ENCODE measurements at regions not wholly inside any gene's neighbourhood (a gene's known extent, or its start where the extent isn't known, plus 50 kb on each side); places are given as distances from the start of the nearest gene placed in this dataset.

DNA sequence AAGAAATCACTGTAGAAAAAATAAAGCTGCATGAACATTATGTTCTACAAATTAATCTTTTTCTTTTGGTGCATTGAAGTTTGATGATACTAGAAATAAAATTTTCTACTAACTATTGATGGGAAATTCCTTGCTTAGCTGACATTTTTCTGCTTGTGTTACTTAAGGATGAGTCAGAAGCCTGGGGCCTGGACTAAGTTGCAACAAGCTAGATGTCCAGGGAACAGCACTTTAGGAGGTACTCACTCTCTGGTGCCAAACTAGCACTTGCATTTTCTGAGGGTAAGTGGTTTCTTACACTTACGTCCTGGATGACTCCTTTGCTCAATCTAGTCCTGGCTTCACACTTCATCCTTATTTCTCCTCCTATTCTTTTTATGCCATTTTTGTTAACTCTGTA, 945.1 kb downstream of the IGSF11 start (continued):
- TF ChIP-seq, protein P1, sequence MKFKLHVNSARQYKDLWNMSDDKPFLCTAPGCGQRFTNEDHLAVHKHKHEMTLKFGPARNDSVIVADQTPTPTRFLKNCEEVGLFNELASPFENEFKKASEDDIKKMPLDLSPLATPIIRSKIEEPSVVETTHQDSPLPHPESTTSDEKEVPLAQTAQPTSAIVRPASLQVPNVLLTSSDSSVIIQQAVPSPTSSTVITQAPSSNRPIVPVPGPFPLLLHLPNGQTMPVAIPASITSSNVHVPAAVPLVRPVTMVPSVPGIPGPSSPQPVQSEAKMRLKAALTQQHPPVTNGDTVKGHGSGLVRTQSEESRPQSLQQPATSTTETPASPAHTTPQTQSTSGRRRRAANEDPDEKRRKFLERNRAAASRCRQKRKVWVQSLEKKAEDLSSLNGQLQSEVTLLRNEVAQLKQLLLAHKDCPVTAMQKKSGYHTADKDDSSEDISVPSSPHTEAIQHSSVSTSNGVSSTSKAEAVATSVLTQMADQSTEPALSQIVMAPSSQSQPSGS (IDR thresholded peaks at IDR 0.05; ENCODE audit: low read length), result no peak
- TF ChIP-seq MAX (IDR thresholded peaks at IDR 0.05) (no peak), TAF7 (optimal IDR thresholded peaks at IDR 0.05; ENCODE audit: borderline replicate concordance, low read depth, low read length) (no peak)
